ENCODE measurements at regions not wholly inside any gene's neighbourhood (a gene's known extent, or its start where the extent isn't known, plus 50 kb on each side); places are given as distances from the start of the nearest gene placed in this dataset.

- H4K8ac ChIP-seq (ENCODE audit: extremely low read depth, insufficient read depth, low read length) = no peak overlapping the region
- ChIA-PET POLR2A (ENCODE audit: partially characterized antibody) (no interaction called here), CTCF (ENCODE audit: partially characterized antibody) (no interaction called here)
- H3K27me3 ChIP-seq (replicated peaks in 1 of 4; ENCODE audit: control insufficient read depth in 3 of 4, extremely low read depth in 1 of 4, insufficient read depth in 3 of 4, low read length in 3 of 4) = no peaks in the 10 kb centered on the region
- no peak for DNase-seq (ENCODE audit: low read depth in 1 of 2, low spot score in 2 of 2)
- no peak overlapping the region for H3K4me3 ChIP-seq (ENCODE audit: extremely low read depth in 1 of 4, insufficient read depth in 2 of 4, low read depth in 3 of 4, low read length in 4 of 4)
- H3K9me3 ChIP-seq (ENCODE audit: insufficient read depth in 2 of 2, low read depth in 1 of 2, low read length in 1 of 2) = no peaks in the 10 kb centered on the region
- no peak overlapping the region for H2BK12ac ChIP-seq (ENCODE audit: low read depth, low read length)
- H3K27ac ChIP-seq (ENCODE audit: low read depth, low read length) = no peak overlapping the region
- H3K18ac ChIP-seq (ENCODE audit: extremely low read depth, low read length) = no peak overlapping the region
- H4K91ac ChIP-seq (replicated peaks; ENCODE audit: insufficient read length, low read length) = no peak overlapping the region
- WGBS, 2 experiments (ENCODE audit: extremely low coverage in 1 of 2, insufficient coverage in 1 of 2, insufficient read length in 1 of 2, insufficient replicate concordance in 2 of 2, low coverage in 1 of 2, low lambda C conversion rate in 2 of 2, missing lambda C conversion rate in 1 of 2) = 79% methylated on average over 3 of the region's 3 CpGs; no CpG with 5 or more reads in 1 of the 2 experiments
- no peak for FAIRE-seq
- H3K14ac ChIP-seq (ENCODE audit: insufficient read length) = no peak overlapping the region
- no peak overlapping the region for H3K9ac ChIP-seq (replicated peaks in 1 of 4; ENCODE audit: extremely low read depth in 1 of 4, low read depth in 3 of 4, low read length in 3 of 4)
- no peak overlapping the region for H3K23ac ChIP-seq (ENCODE audit: insufficient read length)
- no peaks in the 10 kb centered on the region for H4K20me1 ChIP-seq (replicated peaks in 1 of 2; ENCODE audit: control insufficient read depth in 1 of 2, insufficient read depth in 2 of 2, low read length in 2 of 2)
- no peak overlapping the region for H2BK20ac ChIP-seq (ENCODE audit: low read length)
- TF ChIP-seq POLR2A (IDR thresholded peaks at IDR 0.05; ENCODE audit: control extremely low read depth in 1 of 2, low read depth in 2 of 2, low read length in 2 of 2) (no peak), EGR1 (IDR thresholded peaks at IDR 0.05; ENCODE audit: borderline replicate concordance, low read depth, low read length) (no peak), SAP30 (IDR thresholded peaks at IDR 0.05; ENCODE audit: insufficient read depth, insufficient replicate concordance, low read length) (no peak), POLR2AphosphoS5 (IDR thresholded peaks at IDR 0.05; ENCODE audit: low read depth, low read length) (no peak), CHD1 (IDR thresholded peaks at IDR 0.05; ENCODE audit: low read depth, low read length) (no peak), YY1 (IDR thresholded peaks at IDR 0.05; ENCODE audit: low read depth, low read length) (no peak), SP4 (IDR thresholded peaks at IDR 0.05; ENCODE audit: low read length) (no peak), CBX8 (IDR thresholded peaks at IDR 0.05; ENCODE audit: borderline replicate concordance, low read depth, low read length) (no peak), TBP (IDR thresholded peaks at IDR 0.05; ENCODE audit: low read depth, low read length) (no peak), CBX5 (IDR thresholded peaks at IDR 0.05; ENCODE audit: low read depth, low read length) (no peak), CREB1 (IDR thresholded peaks at IDR 0.05) (no peak), EZH2 (IDR thresholded peaks at IDR 0.05; ENCODE audit: low read depth, low read length, severe bottlenecking) (no peak), HDAC6 (IDR thresholded peaks at IDR 0.05; ENCODE audit: low read depth, low read length) (no peak), BACH1 (IDR thresholded peaks at IDR 0.05; ENCODE audit: low read length) (no peak)
- H2AFZ ChIP-seq (ENCODE audit: low read length) = no peak overlapping the region
- H3K4me2 ChIP-seq (ENCODE audit: insufficient read depth in 1 of 2, low read depth in 2 of 2, low read length in 2 of 2) = no peak overlapping the region
- H4K5ac ChIP-seq (ENCODE audit: insufficient read length, low read depth, low read length) = no peak overlapping the region
- no peak overlapping the region for H2BK120ac ChIP-seq (replicated peaks; ENCODE audit: low read depth, low read length)
- H3K36me3 ChIP-seq (ENCODE audit: control insufficient read depth in 2 of 4, insufficient read depth in 4 of 4, low read length in 3 of 4) = no peaks in the 10 kb centered on the region
- H2AK5ac ChIP-seq (ENCODE audit: low read depth, low read length) = no peak overlapping the region
- no peak overlapping the region for H3K4ac ChIP-seq (replicated peaks; ENCODE audit: insufficient read length, low read depth, low read length)
- H3K4me1 ChIP-seq (replicated peaks in 1 of 4; ENCODE audit: control insufficient read depth in 3 of 4, insufficient read depth in 4 of 4, low read length in 3 of 4) = no peaks in the 10 kb centered on the region; a peak in 1 of 7 replicates
- H3K79me1 ChIP-seq (ENCODE audit: low read depth, low read length) = no peaks in the 10 kb centered on the region
- no peaks in the 10 kb centered on the region for H3K23me2 ChIP-seq (ENCODE audit: low read depth, low read length)
- H2BK5ac ChIP-seq (ENCODE audit: low read depth, low read length) = no peak overlapping the region
- H3K56ac ChIP-seq (replicated peaks; ENCODE audit: insufficient read length, low read depth, low read length) = no peak overlapping the region
- no peaks in the 10 kb centered on the region for H3K79me2 ChIP-seq (ENCODE audit: control insufficient read depth in 1 of 2, insufficient read depth in 2 of 2, low read length in 2 of 2)
- H2BK15ac ChIP-seq (ENCODE audit: low read length) = no peak overlapping the region
Observed at GRCh38 chr12:72148709-72149108, 123.5 kb upstream of the TRHDE start.

Data from H1 (cell line).